HCT116 (cell line): ENCODE measurements at regions not wholly inside any gene's neighbourhood (a gene's known extent, or its start where the extent isn't known, plus 50 kb on each side); places are given as distances from the start of the nearest gene placed in this dataset.

Experiments used
- ATAC-seq: fragments of 200-7000 bp; cut with Tn5 transposase; 2 replicates; pipeline ENCODE4 v1.9.1; 2020; ENCODE audit warnings: mild to moderate bottlenecking, moderate library complexity
- BruUV-seq: library from RNA; stranded (reverse); fragments of 400-500 nt; replicated peaks from 2 replicates; lab custom pipeline; 2021; lab: Mats Ljungman, UMichigan
- CTCF ChIA-PET: fragments of 300-600 bp; sonication (Branson Sonifier 250); formaldehyde crosslinking; loops from one replicate; lab custom pipeline; 2021; ENCODE audit warnings: antibody characterized with exemption; lab: Charles Lee
- POLR2A ChIA-PET: fragments of 300-600, 350-600 bp; sonication (Branson Sonifier 250); formaldehyde crosslinking; loops from one replicate; lab custom pipeline; 2021; ENCODE audit warnings: antibody characterized with exemption; lab: Charles Lee
- RAD21 ChIA-PET, 2 experiments: fragments of 300-600 bp; sonication (Branson Sonifier 250); formaldehyde crosslinking; loops; one replicate each; lab custom pipeline; 2023; ENCODE audit warnings: low total read pairs in 2 of 2; ENCODE audit not compliant: uncharacterized antibody in 2 of 2, unreplicated experiment in 2 of 2, low non-redundant PET in 1 of 2; lab: Charles Lee
- DNase-seq: peaks from one replicate; pipeline ENCODE4 v3.0.0-alpha.2; 2010; ENCODE audit warnings: low read depth, low spot score
- H2AFZ ChIP-seq: fragments of 200-600 bp; shearing (Covaris generic), sonication (generic); 2 replicates; pipeline ENCODE4 v1.6.1; 2017; ENCODE audit warnings: low read depth, mixed run types, mixed read lengths, antibody characterized with exemption, low read length; ENCODE audit not compliant: poor library complexity, severe bottlenecking
- H3K27ac ChIP-seq: 2 replicates; pipeline ENCODE4 v1.5.1; 2012; ENCODE audit warnings: low read depth, low read length
- H3K27me3 ChIP-seq: fragments of 200-600 bp; sonication (generic); 2 replicates; pipeline ENCODE4 v1.6.1; 2016; ENCODE audit warnings: mixed run types, low read length, mixed read lengths; ENCODE audit not compliant: insufficient read depth
- H3K36me3 ChIP-seq, 2 experiments: fragments of 200-500 bp in 1 of 2; fragments of 200-600 bp in 1 of 2; sonication (Bioruptor generic) in 1 of 2; sonication (generic) in 1 of 2; 2 replicates each; pipeline versions ENCODE4 v1.5.1 to v1.6.1; 2014 to 2016; ENCODE audit warnings: low read length in 2 of 2, inconsistent platforms in 1 of 2, mixed read lengths in 1 of 2, mixed run types in 1 of 2; ENCODE audit not compliant: insufficient read depth in 2 of 2, control insufficient read depth in 1 of 2
- H3K4me1 ChIP-seq, 2 experiments: fragments of 200-600 bp in 1 of 2; sonication (generic) in 1 of 2; 2 replicates each; pipeline versions ENCODE4 v1.5.1 to v1.6.1; 2012 to 2017; ENCODE audit warnings: low read length in 2 of 2, inconsistent platforms in 1 of 2, mild to moderate bottlenecking in 1 of 2, mixed read lengths in 1 of 2, mixed run types in 1 of 2, moderate library complexity in 1 of 2; ENCODE audit not compliant: insufficient read depth in 2 of 2, control insufficient read depth in 1 of 2
- H3K4me2 ChIP-seq: fragments of 200-600 bp; sonication (generic); 2 replicates; pipeline ENCODE4 v1.6.1; 2017; ENCODE audit warnings: mixed run types, low read length, mixed read lengths
- H3K4me3 ChIP-seq, 2 experiments: fragments of 200-600 bp in 1 of 2; sonication (generic) in 1 of 2; replicated peaks in 1 of 2; 2 replicates each; pipeline ENCODE4 v1.5.1; 2011 to 2016; ENCODE audit warnings: low read length in 2 of 2, control low read depth in 1 of 2, low read depth in 1 of 2, mild to moderate bottlenecking in 1 of 2, mixed read lengths in 1 of 2, mixed run types in 1 of 2
- H3K79me2 ChIP-seq: fragments of 200-600 bp; sonication (generic); 2 replicates; pipeline ENCODE4 v1.6.1; 2017; ENCODE audit warnings: mild to moderate bottlenecking, mixed run types, low read length, moderate library complexity, mixed read lengths; ENCODE audit not compliant: insufficient read depth
- H3K9ac ChIP-seq: fragments of 200-600 bp; sonication (generic); 2 replicates; pipeline ENCODE4 v1.6.1; 2016; ENCODE audit warnings: low read length, mixed read lengths
- H3K9me2 ChIP-seq: fragments of 200-600 bp; sonication (generic), shearing (Covaris generic); 2 replicates; pipeline ENCODE4 v1.6.1; 2017; ENCODE audit warnings: mixed run types, mild to moderate bottlenecking, moderate library complexity; ENCODE audit not compliant: insufficient read depth
- H3K9me3 ChIP-seq, 2 experiments: fragments of 200-500 bp in 1 of 2; fragments of 200-600 bp in 1 of 2; sonication (Bioruptor generic) in 1 of 2; sonication (generic) in 1 of 2; 2 replicates each; pipeline ENCODE4 v1.6.1; 2014 to 2017; ENCODE audit warnings: low read length in 2 of 2, mixed read lengths in 2 of 2, inconsistent platforms in 1 of 2, low read depth in 1 of 2, mild to moderate bottlenecking in 1 of 2, mixed run types in 1 of 2, moderate library complexity in 1 of 2; ENCODE audit not compliant: control insufficient read depth in 1 of 2, insufficient read depth in 1 of 2
- H4K20me1 ChIP-seq: fragments of 200-600 bp; sonication (generic), shearing (Covaris generic); 2 replicates; pipeline ENCODE4 v1.6.1; 2017; ENCODE audit warnings: mixed run types, mild to moderate bottlenecking, moderate library complexity; ENCODE audit not compliant: insufficient read depth
- ATF3 ChIP-seq: IDR thresholded peaks from 2 replicates; pipeline ENCODE4 v1.6.1; 2012
- CEBPB ChIP-seq: IDR thresholded peaks from 2 replicates; pipeline ENCODE4 v1.6.1; 2012; ENCODE audit warnings: low read depth
- ELF1 ChIP-seq: IDR thresholded peaks from 2 replicates; pipeline ENCODE4 v1.6.1; 2012; ENCODE audit warnings: low read depth, borderline replicate concordance
- EZH2 ChIP-seq: fragments of 200-600 bp; sonication (generic); IDR thresholded peaks from 2 replicates; pipeline ENCODE4 v1.6.1; 2017; ENCODE audit warnings: antibody characterized with exemption, mixed run types
- EZH2phosphoT487 ChIP-seq: fragments of 200-600 bp; IDR thresholded peaks from 2 replicates; pipeline ENCODE4 v1.6.1; 2018; ENCODE audit warnings: antibody characterized with exemption, borderline replicate concordance
- JUND ChIP-seq: IDR thresholded peaks from 2 replicates; pipeline ENCODE4 v1.6.1; 2012
- MAX ChIP-seq: IDR thresholded peaks from 2 replicates; pipeline ENCODE4 v1.6.1; 2012
- POLR2A ChIP-seq: IDR thresholded peaks from 2 replicates; pipeline ENCODE4 v1.7.0; 2011; ENCODE audit warnings: borderline replicate concordance; ENCODE audit not compliant: insufficient read depth, insufficient read length; ENCODE audit errors: extremely low read depth
- REST ChIP-seq: IDR thresholded peaks from 2 replicates; pipeline ENCODE4 v1.6.1; 2012; ENCODE audit warnings: low read depth
- SIN3A ChIP-seq: IDR thresholded peaks from 2 replicates; pipeline ENCODE4 v1.6.1; 2012; ENCODE audit warnings: low read depth
- SRF ChIP-seq: IDR thresholded peaks from 2 replicates; pipeline ENCODE4 v1.6.1; 2012; ENCODE audit warnings: low read depth
- YY1 ChIP-seq: IDR thresholded peaks from 2 replicates; pipeline ENCODE4 v1.6.1; 2011; ENCODE audit warnings: low read length, low read depth, moderate library complexity, mild to moderate bottlenecking; ENCODE audit not compliant: insufficient replicate concordance; ENCODE audit errors: extremely low read depth
- ZFX ChIP-seq: fragments of 450-650 bp; IDR thresholded peaks from 2 replicates; pipeline ENCODE4 v1.6.1; 2017
- ZNF274 ChIP-seq: fragments of 200-500 bp; sonication (Bioruptor generic); IDR thresholded peaks from 2 replicates; pipeline ENCODE4 v1.6.1; 2014; ENCODE audit warnings: mild to moderate bottlenecking, low read depth, low read length, inconsistent platforms
- intact Hi-C: fragments of 100-400 bp; cut with micrococcal nuclease; formaldehyde crosslinking; loops from 2 replicates; pipeline ENCODE4 v1.10.0; 2022

- Histone ChIP-seq H3K9me2 (no peaks in the 10 kb centered on the region), H3K4me1 (no peaks in the 10 kb centered on the region), H3K27me3 (no peaks in the 10 kb centered on the region), H4K20me1 (no peaks in the 10 kb centered on the region), H3K4me2 (no peak overlapping the region), H3K4me3 (no peak overlapping the region), H3K9me3 (peaks cover 42 to 55% of the 10 kb centered on the region in 2 experiments; a peak in 2 of 4 replicates), H3K9ac (no peak overlapping the region), H3K79me2 (no peaks in the 10 kb centered on the region), H3K27ac (no peak overlapping the region), H3K36me3 (no peaks in the 10 kb centered on the region), H2AFZ (no peak overlapping the region)
- intact Hi-C loops: no loop called here
- CTCF ChIA-PET: no interaction called here
- no peak for DNase-seq
- BruUV-seq: no TSS peak
- POLR2A ChIA-PET: no interaction called here
- no peak for ATAC-seq
- no peak for TF ChIP-seq CEBPB
- RAD21 ChIA-PET: interaction anchor here in 1 of 2 experiments (0.6 kb wide), 1 partner anchor 123 kb away, joined by 3 read pairs; no protein-coding TSS in a partner anchor
These were observed 169.9 kb upstream of the MAF start for GRCh38 chr16:79770244-79771064.

- Histone ChIP-seq H3K4me2 (no peak overlapping the region), H3K79me2 (no peaks in the 10 kb centered on the region), H3K27ac (no peak overlapping the region), H3K27me3 (no peaks in the 10 kb centered on the region), H3K4me1 (no peaks in the 10 kb centered on the region), H2AFZ (no peak overlapping the region), H4K20me1 (no peaks in the 10 kb centered on the region), H3K9me2 (no peaks in the 10 kb centered on the region), H3K4me3 (no peak overlapping the region), H3K9ac (no peak overlapping the region), H3K36me3 (no peaks in the 10 kb centered on the region), H3K9me3 (peaks cover 47 to 51% of the 10 kb centered on the region in 2 experiments; a peak in 2 of 4 replicates)
- CTCF ChIA-PET: no interaction called here
- BruUV-seq: no TSS peak
- no peak for ATAC-seq
- intact Hi-C loops: no loop called here
- DNase-seq: no peak
- RAD21 ChIA-PET: interaction anchor here in 1 of 2 experiments (0.6 kb wide), 1 partner anchor 124 kb away, joined by 3 read pairs; no protein-coding TSS in a partner anchor
- POLR2A ChIA-PET: no interaction called here
- TF ChIP-seq ZFX: no peak
- TF ChIP-seq CEBPB: no peak
- no peak for TF ChIP-seq MAX
- TF ChIP-seq ZNF274: no peak
- TF ChIP-seq EZH2: no peak
- no peak for TF ChIP-seq SRF
- TF ChIP-seq ATF3: no peak
- no peak for TF ChIP-seq JUND
- no peak for TF ChIP-seq YY1
- TF ChIP-seq POLR2A: no peak
- TF ChIP-seq ELF1: no peak
- no peak for TF ChIP-seq SIN3A
- TF ChIP-seq EZH2phosphoT487: no peak
- TF ChIP-seq REST: no peak
These were observed 169.3 kb upstream of the MAF start for GRCh38 chr16:79769928-79770243.
